IPS-20b (cell line): ENCODE measurements at regions not wholly inside any gene's neighbourhood (a gene's known extent, or its start where the extent isn't known, plus 50 kb on each side); places are given as distances from the start of the nearest gene placed in this dataset.

Experiments used
- H3K27ac ChIP-seq: one replicate; pipeline ENCODE4 v1.5.1; 2013; ENCODE audit warnings: low read length
- H3K27me3 ChIP-seq: 2 replicates; pipeline ENCODE4 v1.6.1; 2013; ENCODE audit warnings: mild to moderate bottlenecking, low read length, inconsistent platforms; ENCODE audit not compliant: insufficient read depth
- H3K36me3 ChIP-seq: 2 replicates; pipeline ENCODE4 v1.6.1; 2013; ENCODE audit warnings: low read depth, mild to moderate bottlenecking, inconsistent platforms, low read length, moderate library complexity; ENCODE audit not compliant: insufficient read depth
- H3K4me1 ChIP-seq: 2 replicates; pipeline ENCODE4 v1.6.1; 2013; ENCODE audit warnings: mild to moderate bottlenecking, control low read depth, inconsistent platforms, low read length, moderate library complexity; ENCODE audit not compliant: insufficient read depth
- H3K4me3 ChIP-seq: 2 replicates; pipeline ENCODE4 v1.5.1; 2013; ENCODE audit warnings: mild to moderate bottlenecking, low read length, inconsistent platforms
- H3K9ac ChIP-seq: 2 replicates; pipeline ENCODE4 v1.6.1; 2013; ENCODE audit warnings: low read depth, mild to moderate bottlenecking, inconsistent platforms, low read length, moderate library complexity
- H3K9me3 ChIP-seq: 2 replicates; pipeline ENCODE4 v1.6.1; 2013; ENCODE audit warnings: mild to moderate bottlenecking, low read depth, low read length, inconsistent platforms; ENCODE audit not compliant: insufficient read depth

- Histone ChIP-seq H3K9ac (no peak overlapping the region), H3K4me1 (no peaks in the 10 kb centered on the region), H3K27ac (no peak overlapping the region), H3K27me3 (no peaks in the 10 kb centered on the region), H3K9me3 (no peaks in the 10 kb centered on the region), H3K36me3 (no peaks in the 10 kb centered on the region), H3K4me3 (no peak overlapping the region)
Observed at GRCh38 chrX:149079805-149080406, 425.2 kb downstream of the IDS start.

GRCh38 chrX:149074398-149074797, 430.7 kb downstream of the IDS start:
- H3K27ac ChIP-seq, result no peak overlapping the region
- no peaks in the 10 kb centered on the region for H3K9me3 ChIP-seq
- no peak overlapping the region for H3K9ac ChIP-seq
- H3K4me1 ChIP-seq, result no peaks in the 10 kb centered on the region
- no peak overlapping the region for H3K4me3 ChIP-seq
- no peaks in the 10 kb centered on the region for H3K27me3 ChIP-seq
- H3K36me3 ChIP-seq, result no peaks in the 10 kb centered on the region

- H3K4me1 ChIP-seq, result no peaks in the 10 kb centered on the region
- no peaks in the 10 kb centered on the region for H3K27me3 ChIP-seq
- no peak overlapping the region for H3K9ac ChIP-seq
Observed at GRCh38 chrX:149073479-149073878, 431.6 kb downstream of the IDS start.

GRCh38 chrX:149069899-149070298, 435.2 kb downstream of the IDS start:
- Histone ChIP-seq H3K4me3 (no peak overlapping the region), H3K9ac (no peak overlapping the region), H3K27ac (no peak overlapping the region), H3K36me3 (no peaks in the 10 kb centered on the region), H3K27me3 (no peaks in the 10 kb centered on the region), H3K4me1 (no peaks in the 10 kb centered on the region), H3K9me3 (no peaks in the 10 kb centered on the region)

More at GRCh38 chrX:149073479-149073878, 431.6 kb downstream of the IDS start:
- no peaks in the 10 kb centered on the region for H3K36me3 ChIP-seq
- no peak overlapping the region for H3K4me3 ChIP-seq
- H3K9me3 ChIP-seq, result no peaks in the 10 kb centered on the region
- no peak overlapping the region for H3K27ac ChIP-seq

GRCh38 chrX:149060921-149061320, 444.2 kb downstream of the IDS start:
- Histone ChIP-seq H3K27me3 (no peaks in the 10 kb centered on the region), H3K36me3 (no peaks in the 10 kb centered on the region), H3K9ac (no peak overlapping the region), H3K4me3 (no peak overlapping the region), H3K27ac (no peak overlapping the region), H3K9me3 (no peaks in the 10 kb centered on the region), H3K4me1 (no peaks in the 10 kb centered on the region)
